Lung (tissue), 11 donors: ENCODE measurements at regions not wholly inside any gene's neighbourhood (a gene's known extent, or its start where the extent isn't known, plus 50 kb on each side); places are given as distances from the start of the nearest gene placed in this dataset.

Source experiments
- ATAC-seq: fragments of 200-7000 bp; cut with Tn5 transposase; one replicate; pipeline ENCODE4 v1.9.1; 2020; ENCODE audit warnings: moderate number of reproducible peaks; ENCODE audit not compliant: insufficient read depth, low FRiP score
- DNase-seq, 3 donors: peaks; one replicate each; pipeline ENCODE4 v3.0.0-alpha.2; 2013 to 2017
- H3K27ac ChIP-seq, 2 donors: one replicate each; pipeline ENCODE4 v1.5.1; 2013; ENCODE audit warnings: mild to moderate bottlenecking in 2 of 2, moderate library complexity in 2 of 2, control low read depth in 1 of 2, inconsistent platforms in 1 of 2, low read depth in 1 of 2, low read length in 1 of 2
- H3K27me3 ChIP-seq, 3 donors: one replicate each; pipeline ENCODE4 v1.5.1; 2013; ENCODE audit warnings: low read length in 2 of 3; ENCODE audit not compliant: control insufficient read depth in 3 of 3, insufficient read depth in 3 of 3
- H3K36me3 ChIP-seq, 4 donors: one replicate each; pipeline ENCODE4 v1.5.1; 2013; ENCODE audit warnings: low read length in 4 of 4, mild to moderate bottlenecking in 1 of 4, moderate library complexity in 1 of 4; ENCODE audit not compliant: control insufficient read depth in 4 of 4, insufficient read depth in 4 of 4
- H3K4me1 ChIP-seq, 5 donors: one replicate each; pipeline ENCODE4 v1.5.1; 2013; ENCODE audit warnings: low read length in 5 of 5, mild to moderate bottlenecking in 2 of 5, moderate library complexity in 1 of 5; ENCODE audit not compliant: control insufficient read depth in 5 of 5, insufficient read depth in 5 of 5
- H3K4me3 ChIP-seq: one replicate; pipeline ENCODE4 v1.5.1; 2013; ENCODE audit warnings: mild to moderate bottlenecking, control low read depth, moderate library complexity
- H3K9ac ChIP-seq, 2 donors: one replicate each; pipeline ENCODE4 v1.5.1; 2013; ENCODE audit warnings: low read length in 2 of 2, control low read depth in 1 of 2; ENCODE audit not compliant: insufficient read depth in 1 of 2
- H3K9me3 ChIP-seq, 4 donors: one replicate each; pipeline ENCODE4 v1.5.1; 2013; ENCODE audit warnings: low read length in 3 of 4, mild to moderate bottlenecking in 1 of 4, moderate library complexity in 1 of 4; ENCODE audit not compliant: control insufficient read depth in 4 of 4, insufficient read depth in 3 of 4
- WGBS, 2 donors: extraction: QIAGEN DNeasy Blood & Tissue Kit; methylation state at CpG; one replicate each; pipeline ENCODE4 v1.1.7; 2013; 5-methylcytosine and 5-hydroxymethylcytosine counted together
- TF ChIP-seq, protein P1 (sequence below): IDR thresholded peaks from 2 replicates; pipeline ENCODE4 v1.5.1; 2012; ENCODE audit warnings: mild to moderate bottlenecking; ENCODE audit errors: control extremely low read depth, extremely low read depth
- donor health status: control.
- donor health status: control.
- donor health status: Bipolar disorder and iron deficiency.
- donor health status: healthy.
- donor health status: DM: yes; HTN: yes; CAD: no.

DNA sequence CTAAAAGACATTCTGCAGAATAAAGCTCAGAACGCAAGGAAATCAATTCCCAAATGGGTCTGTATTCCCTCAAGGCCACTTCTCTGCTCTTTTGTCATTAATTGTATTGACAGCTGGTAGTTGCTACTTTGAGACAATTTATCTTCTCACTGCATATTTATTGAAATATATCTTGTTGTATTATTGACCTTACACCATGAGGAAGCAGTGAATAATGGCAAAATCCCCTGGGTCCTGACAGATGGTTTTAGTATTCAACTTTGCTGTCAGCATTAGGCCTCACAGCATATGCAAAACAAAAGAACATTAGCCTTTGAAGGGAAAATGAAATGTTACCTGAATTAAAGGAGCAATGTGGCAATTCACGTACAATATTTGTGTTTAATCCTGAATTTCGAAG, 406.1 kb upstream of the TRAM1L1 start:
- TF ChIP-seq, protein P1, sequence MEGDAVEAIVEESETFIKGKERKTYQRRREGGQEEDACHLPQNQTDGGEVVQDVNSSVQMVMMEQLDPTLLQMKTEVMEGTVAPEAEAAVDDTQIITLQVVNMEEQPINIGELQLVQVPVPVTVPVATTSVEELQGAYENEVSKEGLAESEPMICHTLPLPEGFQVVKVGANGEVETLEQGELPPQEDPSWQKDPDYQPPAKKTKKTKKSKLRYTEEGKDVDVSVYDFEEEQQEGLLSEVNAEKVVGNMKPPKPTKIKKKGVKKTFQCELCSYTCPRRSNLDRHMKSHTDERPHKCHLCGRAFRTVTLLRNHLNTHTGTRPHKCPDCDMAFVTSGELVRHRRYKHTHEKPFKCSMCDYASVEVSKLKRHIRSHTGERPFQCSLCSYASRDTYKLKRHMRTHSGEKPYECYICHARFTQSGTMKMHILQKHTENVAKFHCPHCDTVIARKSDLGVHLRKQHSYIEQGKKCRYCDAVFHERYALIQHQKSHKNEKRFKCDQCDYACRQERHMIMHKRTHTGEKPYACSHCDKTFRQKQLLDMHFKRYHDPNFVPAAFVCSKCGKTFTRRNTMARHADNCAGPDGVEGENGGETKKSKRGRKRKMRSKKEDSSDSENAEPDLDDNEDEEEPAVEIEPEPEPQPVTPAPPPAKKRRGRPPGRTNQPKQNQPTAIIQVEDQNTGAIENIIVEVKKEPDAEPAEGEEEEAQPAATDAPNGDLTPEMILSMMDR = no peak
- no peak for DNase-seq
- Histone ChIP-seq H3K36me3 (no peaks in the 10 kb centered on the region), H3K4me3 (no peak overlapping the region), H3K4me1 (no peaks in the 10 kb centered on the region), H3K27me3 (no peaks in the 10 kb centered on the region), H3K27ac (no peak overlapping the region), H3K9me3 (no peaks in the 10 kb centered on the region), H3K9ac (no peak overlapping the region)
- no peak for ATAC-seq
- 65 to 83% methylated on average over 3 of the region's 3 CpGs for WGBS, 2 donors

- Histone ChIP-seq H3K4me3 (no peak overlapping the region), H3K36me3 (no peaks in the 10 kb centered on the region), H3K9ac (no peak overlapping the region), H3K27ac (no peak overlapping the region), H3K9me3 (no peaks in the 10 kb centered on the region), H3K27me3 (no peaks in the 10 kb centered on the region), H3K4me1 (no peaks in the 10 kb centered on the region)
- no peak for ATAC-seq
- WGBS, 2 donors = 70 to 72% methylated on average over 1 of the region's 1 CpG
- no peak for DNase-seq
- TF ChIP-seq, protein P1 = no peak
These were observed 410.4 kb upstream of the TRAM1L1 start for GRCh38 chr4:117495802-117496201.

GRCh38 chr4:117512414-117512813, 427.0 kb upstream of the TRAM1L1 start:
- Histone ChIP-seq H3K9ac (no peak overlapping the region), H3K27me3 (no peaks in the 10 kb centered on the region), H3K27ac (no peak overlapping the region), H3K4me3 (no peak overlapping the region), H3K9me3 (no peaks in the 10 kb centered on the region), H3K36me3 (no peaks in the 10 kb centered on the region), H3K4me1 (no peaks in the 10 kb centered on the region)
- TF ChIP-seq, protein P1 = no peak
- ATAC-seq = no peak
- 91% methylated on average over 2 of the region's 2 CpGs for WGBS, 2 donors
- DNase-seq = no peak

DNA sequence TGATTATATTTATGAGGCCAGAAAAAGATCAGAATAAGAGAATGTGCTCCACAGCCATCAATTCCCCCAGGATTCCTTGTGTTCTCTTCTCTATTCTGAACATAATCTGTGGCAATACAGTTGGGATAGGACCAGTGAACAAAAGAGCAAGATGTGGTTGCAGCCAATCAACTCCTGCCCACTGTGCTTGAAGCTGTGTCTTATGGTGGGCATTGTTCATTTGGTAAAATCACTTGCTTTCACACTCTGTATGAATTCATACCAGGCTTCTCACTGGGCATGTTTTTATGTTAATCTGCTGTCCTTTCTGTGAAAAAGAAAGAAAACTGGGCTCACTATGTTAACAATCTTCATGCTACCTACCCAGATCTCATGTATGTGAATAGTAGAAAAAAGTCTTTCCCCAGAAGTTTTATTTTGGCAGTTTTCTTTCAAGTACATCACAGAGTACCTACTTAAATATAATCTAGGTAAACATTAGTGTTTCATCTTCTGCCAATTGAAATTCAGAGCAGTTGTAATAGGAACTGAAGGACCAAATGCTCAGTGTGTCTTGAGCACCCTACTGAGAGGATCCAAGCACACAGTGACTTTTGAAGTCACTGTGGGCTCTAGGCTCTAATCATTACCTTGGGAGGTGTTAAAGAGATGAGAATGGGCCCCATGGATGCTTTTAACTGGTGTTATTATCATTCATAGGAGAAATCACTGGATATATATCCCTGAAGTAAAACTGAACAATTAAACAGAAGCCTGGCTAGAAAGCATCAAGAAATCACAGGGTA, 429.2 kb upstream of the TRAM1L1 start:
- H3K27me3 ChIP-seq = no peaks in the 10 kb centered on the region
- H3K9me3 ChIP-seq = peaks cover 0 to 3% (median 0%) of the 10 kb centered on the region in 4 donors
- H3K4me3 ChIP-seq = no peak overlapping the region
- TF ChIP-seq, protein P1 = no peak
- ATAC-seq (no peak), DNase-seq (no peak)
- H3K9ac ChIP-seq = no peak overlapping the region
- no peaks in the 10 kb centered on the region for H3K4me1 ChIP-seq
- no peaks in the 10 kb centered on the region for H3K36me3 ChIP-seq
- H3K27ac ChIP-seq = no peak overlapping the region
